OCI-LY3 (cell line): ENCODE measurements at regions not wholly inside any gene's neighbourhood (a gene's known extent, or its start where the extent isn't known, plus 50 kb on each side); places are given as distances from the start of the nearest gene placed in this dataset.

Experiments used
- H2AFZ ChIP-seq: fragments of 200-600, 300-600 bp; shearing (Covaris generic); 2 replicates; pipeline ENCODE4 v1.6.0; 2014; ENCODE audit warnings: antibody characterized with exemption, low read depth, low read length
- H3K27ac ChIP-seq: fragments of 200-600, 300-600 bp; sonication (generic); 2 replicates; pipeline ENCODE4 v1.5.1; 2014; ENCODE audit warnings: mild to moderate bottlenecking, low read length, moderate library complexity, mixed read lengths
- H3K27me3 ChIP-seq: fragments of 200-600, 300-600 bp; sonication (generic); 2 replicates; pipeline ENCODE4 v1.6.1; 2014; ENCODE audit warnings: low read depth, low read length, mixed read lengths
- H3K36me3 ChIP-seq: fragments of 200-600, 300-600 bp; sonication (generic); replicated peaks from 2 replicates; pipeline ENCODE3; 2014; ENCODE audit warnings: low read depth, low read length, mixed read lengths
- H3K4me1 ChIP-seq: fragments of 300-600, 200-600 bp; sonication (generic); 2 replicates; pipeline ENCODE4 v1.6.1; 2014; ENCODE audit warnings: low read length, mixed read lengths
- H3K4me2 ChIP-seq: fragments of 200-600, 300-600 bp; sonication (generic); 2 replicates; pipeline ENCODE4 v1.6.1; 2014; ENCODE audit warnings: low read length, mixed read lengths
- H3K4me3 ChIP-seq: fragments of 300-600, 200-600 bp; sonication (generic); 2 replicates; pipeline ENCODE4 v1.5.1; 2014; ENCODE audit warnings: antibody characterized with exemption, mild to moderate bottlenecking, low read length, moderate library complexity
- H3K79me2 ChIP-seq: fragments of 300-600, 200-600 bp; shearing (Covaris generic); 2 replicates; pipeline ENCODE4 v1.6.1; 2014; ENCODE audit warnings: mild to moderate bottlenecking, low read length, mixed read lengths
- H3K9ac ChIP-seq: fragments of 300-600, 200-600 bp; shearing (Covaris generic); 2 replicates; pipeline ENCODE4 v1.6.0; 2014; ENCODE audit warnings: mild to moderate bottlenecking, low read length, moderate library complexity
- H3K9me3 ChIP-seq: fragments of 200-600, 300-600 bp; shearing (Covaris generic); 2 replicates; pipeline ENCODE4 v1.6.1; 2014; ENCODE audit warnings: low read length, mixed read lengths; ENCODE audit not compliant: insufficient read depth
- H4K20me1 ChIP-seq: fragments of 200-600, 300-600 bp; sonication (generic); 2 replicates; pipeline ENCODE4 v1.6.1; 2016; ENCODE audit warnings: low read length, mixed read lengths; ENCODE audit not compliant: insufficient read depth
- EZH2phosphoT487 ChIP-seq: fragments of 200-600 bp; shearing (Covaris generic); IDR thresholded peaks from 2 replicates; pipeline ENCODE4 v1.6.1; 2018; ENCODE audit warnings: antibody characterized with exemption, mixed run types, low read depth
- TF ChIP-seq, protein P1 (sequence below): fragments of 200-600, 300-600 bp; sonication (generic); IDR thresholded peaks from 2 replicates; pipeline ENCODE4 v1.5.1; 2014; ENCODE audit warnings: antibody characterized with exemption, low read length, low read depth

DNA sequence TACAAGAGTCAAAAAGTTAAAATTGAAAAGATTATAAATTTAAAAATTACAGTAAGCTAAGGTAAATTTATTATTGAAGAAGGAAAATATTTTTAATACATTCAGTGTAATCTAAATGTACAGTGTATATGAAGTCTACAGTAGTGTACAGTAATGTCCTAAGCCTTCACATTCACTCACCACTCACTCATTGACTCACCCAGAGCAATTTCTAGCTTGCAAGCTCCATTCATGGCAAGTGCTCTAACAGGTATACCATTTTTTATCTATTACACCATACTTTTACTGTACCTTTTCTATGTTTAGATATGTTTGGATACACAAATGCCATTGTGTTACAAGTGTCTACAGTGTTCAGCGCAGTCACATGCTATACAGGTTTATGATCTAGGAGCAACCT, 389.7 kb downstream of the RASEF start:
- TF ChIP-seq, protein P1, sequence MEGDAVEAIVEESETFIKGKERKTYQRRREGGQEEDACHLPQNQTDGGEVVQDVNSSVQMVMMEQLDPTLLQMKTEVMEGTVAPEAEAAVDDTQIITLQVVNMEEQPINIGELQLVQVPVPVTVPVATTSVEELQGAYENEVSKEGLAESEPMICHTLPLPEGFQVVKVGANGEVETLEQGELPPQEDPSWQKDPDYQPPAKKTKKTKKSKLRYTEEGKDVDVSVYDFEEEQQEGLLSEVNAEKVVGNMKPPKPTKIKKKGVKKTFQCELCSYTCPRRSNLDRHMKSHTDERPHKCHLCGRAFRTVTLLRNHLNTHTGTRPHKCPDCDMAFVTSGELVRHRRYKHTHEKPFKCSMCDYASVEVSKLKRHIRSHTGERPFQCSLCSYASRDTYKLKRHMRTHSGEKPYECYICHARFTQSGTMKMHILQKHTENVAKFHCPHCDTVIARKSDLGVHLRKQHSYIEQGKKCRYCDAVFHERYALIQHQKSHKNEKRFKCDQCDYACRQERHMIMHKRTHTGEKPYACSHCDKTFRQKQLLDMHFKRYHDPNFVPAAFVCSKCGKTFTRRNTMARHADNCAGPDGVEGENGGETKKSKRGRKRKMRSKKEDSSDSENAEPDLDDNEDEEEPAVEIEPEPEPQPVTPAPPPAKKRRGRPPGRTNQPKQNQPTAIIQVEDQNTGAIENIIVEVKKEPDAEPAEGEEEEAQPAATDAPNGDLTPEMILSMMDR: no peak
- TF ChIP-seq EZH2phosphoT487: no peak
- Histone ChIP-seq H3K9ac (no peak overlapping the region), H3K36me3 (no peaks in the 10 kb centered on the region), H3K27ac (no peak overlapping the region), H3K4me3 (no peak overlapping the region), H3K4me2 (no peak overlapping the region), H2AFZ (no peak overlapping the region), H3K4me1 (peaks cover 4% of the 10 kb centered on the region; the same call in 1 of the 2 replicates), H3K9me3 (no peaks in the 10 kb centered on the region), H4K20me1 (no peaks in the 10 kb centered on the region), H3K27me3 (no peaks in the 10 kb centered on the region), H3K79me2 (no peaks in the 10 kb centered on the region)

DNA sequence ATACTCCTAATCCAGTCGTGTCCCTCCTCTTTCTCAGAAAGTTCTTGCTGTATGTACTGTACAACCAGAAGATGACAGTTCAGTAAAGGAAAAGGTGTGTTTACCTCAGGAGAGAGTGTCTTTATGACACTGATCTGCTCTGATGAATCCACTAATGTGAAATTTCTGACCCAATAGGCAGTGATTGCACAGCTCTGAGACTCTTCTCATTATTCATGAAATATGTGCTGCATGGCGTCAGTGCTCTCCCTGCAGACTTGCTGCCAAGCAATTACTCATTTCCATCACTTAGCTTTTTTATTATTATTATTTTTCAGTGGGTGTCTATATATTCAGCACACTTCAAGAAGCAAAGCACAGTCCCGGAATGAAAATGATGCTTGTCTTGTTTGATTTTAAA, 389.0 kb downstream of the RASEF start:
- Histone ChIP-seq H3K4me3 (no peak overlapping the region), H2AFZ (no peak overlapping the region), H3K9ac (no peak overlapping the region), H3K4me2 (no peak overlapping the region), H3K27me3 (no peaks in the 10 kb centered on the region), H3K9me3 (no peaks in the 10 kb centered on the region), H3K36me3 (no peaks in the 10 kb centered on the region), H3K27ac (no peak overlapping the region), H4K20me1 (no peaks in the 10 kb centered on the region), H3K79me2 (no peaks in the 10 kb centered on the region), H3K4me1 (peaks cover 5% of the 10 kb centered on the region; the same call in 1 of the 2 replicates)
- TF ChIP-seq, protein P1: no peak
- TF ChIP-seq EZH2phosphoT487: no peak

DNA sequence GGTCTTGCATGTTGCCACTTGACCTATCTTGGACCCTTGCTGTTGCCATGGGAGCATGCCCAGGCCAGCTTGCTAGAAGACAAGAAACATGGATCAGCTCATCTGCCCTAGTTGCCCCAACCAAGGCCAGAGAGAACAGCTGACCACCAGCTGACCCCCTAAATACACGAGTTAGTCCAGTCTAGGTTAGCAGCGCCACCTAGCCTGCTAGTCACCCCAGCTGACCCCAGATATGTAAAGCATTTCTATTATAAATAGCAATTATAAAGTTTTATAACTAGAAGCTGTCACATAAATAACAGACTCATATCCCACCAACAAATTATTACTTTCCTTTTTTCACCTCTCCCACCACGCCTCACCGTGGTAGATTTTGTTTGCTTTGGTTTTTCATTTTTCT, 387.8 kb downstream of the RASEF start:
- no peaks in the 10 kb centered on the region for H3K27me3 ChIP-seq
- TF ChIP-seq, protein P1: peak; percentile 17; the same call in 1 of the 2 replicates
- TF ChIP-seq EZH2phosphoT487: no peak
- H3K4me1 ChIP-seq: peaks cover 5% of the 10 kb centered on the region; the same call in 1 of the 2 replicates
- no peak overlapping the region for H2AFZ ChIP-seq
- no peaks in the 10 kb centered on the region for H3K36me3 ChIP-seq
- H3K9me3 ChIP-seq: no peaks in the 10 kb centered on the region
- H4K20me1 ChIP-seq: no peaks in the 10 kb centered on the region
- H3K4me3 ChIP-seq: no peak overlapping the region
- H3K9ac ChIP-seq: no peak overlapping the region
- no peak overlapping the region for H3K27ac ChIP-seq
- H3K79me2 ChIP-seq: no peaks in the 10 kb centered on the region
- no peak overlapping the region for H3K4me2 ChIP-seq

DNA sequence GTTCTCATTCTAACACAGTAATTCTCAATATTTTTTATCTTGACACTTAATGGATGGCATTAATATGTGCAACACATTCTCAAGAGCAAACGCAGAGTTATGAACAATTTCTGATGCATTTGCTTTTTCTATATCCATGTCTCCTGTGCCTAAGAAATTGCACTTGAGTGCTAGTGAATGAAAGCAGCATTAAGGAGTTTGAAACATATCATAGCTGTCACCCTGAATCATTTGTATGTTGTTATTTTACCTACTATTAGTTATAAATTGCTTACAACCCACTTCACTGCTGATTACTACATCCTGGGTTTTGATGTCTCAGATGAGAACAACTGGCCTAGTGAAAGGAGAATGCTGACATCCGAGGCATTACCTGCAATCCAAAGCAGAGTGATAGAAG, 387.3 kb downstream of the RASEF start:
- TF ChIP-seq, protein P1: no peak
- no peak for TF ChIP-seq EZH2phosphoT487
- Histone ChIP-seq H4K20me1 (no peaks in the 10 kb centered on the region), H3K4me3 (no peak overlapping the region), H2AFZ (no peak overlapping the region), H3K9ac (no peak overlapping the region), H3K4me2 (no peak overlapping the region), H3K79me2 (no peaks in the 10 kb centered on the region), H3K9me3 (no peaks in the 10 kb centered on the region), H3K27me3 (no peaks in the 10 kb centered on the region), H3K4me1 (peaks cover 5% of the 10 kb centered on the region; the same call in 1 of the 2 replicates), H3K27ac (no peak overlapping the region), H3K36me3 (no peaks in the 10 kb centered on the region)
